Neural cell (in vitro differentiated cells): ENCODE measurements at regions not wholly inside any gene's neighbourhood (a gene's known extent, or its start where the extent isn't known, plus 50 kb on each side); places are given as distances from the start of the nearest gene placed in this dataset.

Experiments
- CTCF ChIP-seq: fragments of 450-650 bp; IDR thresholded peaks from 2 replicates; pipeline ENCODE4 v1.5.1; 2014; ENCODE audit warnings: antibody characterized with exemption, mild to moderate bottlenecking, moderate library complexity; ENCODE audit not compliant: poor library complexity, severe bottlenecking
- EP300 ChIP-seq: fragments of 450-650 bp; conservative IDR thresholded peaks from 2 replicates; pipeline ENCODE4 v1.6.1; 2014; ENCODE audit warnings: antibody characterized with exemption, mild to moderate bottlenecking, moderate library complexity; ENCODE audit not compliant: poor library complexity, severe bottlenecking
- EZH2 ChIP-seq: fragments of 200-600, 300-800 bp; shearing (Covaris generic), sonication (generic); IDR thresholded peaks from 2 replicates; pipeline ENCODE4 v1.6.1; 2014; ENCODE audit warnings: antibody characterized with exemption, low read length, borderline replicate concordance, mild to moderate bottlenecking; ENCODE audit not compliant: insufficient read depth, poor library complexity, severe bottlenecking
- MXI1 ChIP-seq: fragments of 450-650 bp; conservative IDR thresholded peaks from 2 replicates; pipeline ENCODE4 v1.6.1; 2014; ENCODE audit warnings: antibody characterized with exemption, mild to moderate bottlenecking; ENCODE audit not compliant: poor library complexity, severe bottlenecking
- POLR2AphosphoS5 ChIP-seq: IDR thresholded peaks from 2 replicates; pipeline ENCODE4 v1.6.1; 2012
- RAD21 ChIP-seq: fragments of 450-650 bp; conservative IDR thresholded peaks from 2 replicates; pipeline ENCODE4 v1.6.1; 2014; ENCODE audit warnings: antibody characterized with exemption, mild to moderate bottlenecking, moderate library complexity

- TF ChIP-seq CTCF (no peak), EP300 (no peak), RAD21 (no peak), EZH2 (no peak), MXI1 (no peak), POLR2AphosphoS5 (no peak)
Measured at GRCh38 chr12:58731096-58731495, 189.2 kb downstream of the LRIG3 start.
